ENCODE measurements at regions not wholly inside any gene's neighbourhood (a gene's known extent, or its start where the extent isn't known, plus 50 kb on each side); places are given as distances from the start of the nearest gene placed in this dataset.
"Not testable (repeated sequence)": the region's sequence is repeated elsewhere in the genome, so short reads cannot be mapped to it uniquely, and the experiment has no call there.

DNA sequence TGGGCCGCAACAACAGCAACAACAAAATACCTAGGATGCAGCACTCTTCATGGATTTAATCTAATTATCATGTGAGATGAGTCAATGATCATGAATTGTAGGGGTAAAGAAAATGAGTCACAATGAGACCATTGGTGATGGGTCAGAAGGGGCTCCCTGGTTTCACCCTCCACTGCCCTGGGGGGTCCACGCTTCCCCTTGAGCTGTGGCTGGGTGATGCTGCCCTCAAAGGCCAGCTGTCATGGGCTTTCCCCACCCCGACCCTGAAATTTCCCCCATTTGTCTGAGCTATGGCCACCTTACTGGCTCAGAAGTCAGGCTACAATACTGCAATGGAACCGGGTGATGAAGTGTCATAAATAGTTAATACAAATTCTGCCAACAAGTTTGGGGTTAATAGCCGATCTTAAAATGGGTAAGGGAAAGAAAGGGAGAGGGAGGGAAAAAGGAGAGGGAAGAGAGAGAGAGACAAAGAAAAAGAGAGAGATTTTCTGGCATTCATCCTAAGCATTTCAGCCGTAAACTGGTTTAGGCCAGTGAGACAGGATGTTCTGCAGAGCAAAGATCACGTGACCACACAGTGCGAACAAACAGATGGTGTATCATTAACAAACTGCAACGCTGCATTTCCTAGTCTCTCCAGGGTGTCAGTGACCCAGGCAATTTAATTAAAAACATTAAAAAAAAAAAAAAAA, 143.4 kb upstream of the ERRFI1 start:
- peak; percentile 97 for DNase-seq (ENCODE audit: low read depth)

DNA sequence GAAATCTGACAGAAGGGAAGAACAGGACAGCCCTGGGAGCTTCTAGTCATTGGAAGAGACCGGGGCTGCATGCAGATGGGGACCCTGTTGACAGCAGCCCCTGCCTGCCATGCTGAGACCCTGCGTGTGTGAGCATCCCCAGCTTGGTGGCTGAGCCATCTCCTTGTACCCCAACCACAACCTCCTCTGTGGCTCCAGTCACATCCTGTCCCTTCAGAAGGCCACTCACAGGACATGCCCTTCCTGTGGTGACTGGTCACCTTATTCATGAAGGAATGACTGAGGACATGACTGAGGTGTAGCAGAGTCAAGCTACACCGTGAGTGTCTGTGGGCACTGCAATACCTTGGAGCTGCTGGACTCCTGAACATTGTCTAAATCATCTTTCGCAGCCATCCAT, 141.8 kb upstream of the ERRFI1 start:
- DNase-seq (ENCODE audit: low read depth) = no peak

DNA sequence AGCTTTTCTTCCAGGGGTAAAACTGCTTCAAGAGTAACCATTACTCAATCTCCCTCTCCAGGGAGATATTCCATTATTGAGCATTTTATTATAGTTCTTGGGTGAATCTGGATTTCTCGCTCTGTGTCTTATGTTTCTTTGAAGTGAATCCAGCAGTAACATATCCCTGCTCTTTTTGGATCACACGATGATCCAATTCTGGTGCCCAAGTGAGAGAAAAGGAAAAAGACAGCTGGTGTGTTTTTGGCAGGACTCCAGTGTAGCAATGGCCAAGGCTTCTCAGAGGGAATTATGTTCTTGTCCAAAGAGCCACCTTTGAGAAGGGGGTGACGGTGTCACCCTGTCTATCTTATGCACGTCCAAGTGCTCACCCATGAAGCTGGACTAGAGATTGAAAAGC, 140.3 kb upstream of the ERRFI1 start:
- peak; percentile 76 for DNase-seq (ENCODE audit: low read depth)

DNA sequence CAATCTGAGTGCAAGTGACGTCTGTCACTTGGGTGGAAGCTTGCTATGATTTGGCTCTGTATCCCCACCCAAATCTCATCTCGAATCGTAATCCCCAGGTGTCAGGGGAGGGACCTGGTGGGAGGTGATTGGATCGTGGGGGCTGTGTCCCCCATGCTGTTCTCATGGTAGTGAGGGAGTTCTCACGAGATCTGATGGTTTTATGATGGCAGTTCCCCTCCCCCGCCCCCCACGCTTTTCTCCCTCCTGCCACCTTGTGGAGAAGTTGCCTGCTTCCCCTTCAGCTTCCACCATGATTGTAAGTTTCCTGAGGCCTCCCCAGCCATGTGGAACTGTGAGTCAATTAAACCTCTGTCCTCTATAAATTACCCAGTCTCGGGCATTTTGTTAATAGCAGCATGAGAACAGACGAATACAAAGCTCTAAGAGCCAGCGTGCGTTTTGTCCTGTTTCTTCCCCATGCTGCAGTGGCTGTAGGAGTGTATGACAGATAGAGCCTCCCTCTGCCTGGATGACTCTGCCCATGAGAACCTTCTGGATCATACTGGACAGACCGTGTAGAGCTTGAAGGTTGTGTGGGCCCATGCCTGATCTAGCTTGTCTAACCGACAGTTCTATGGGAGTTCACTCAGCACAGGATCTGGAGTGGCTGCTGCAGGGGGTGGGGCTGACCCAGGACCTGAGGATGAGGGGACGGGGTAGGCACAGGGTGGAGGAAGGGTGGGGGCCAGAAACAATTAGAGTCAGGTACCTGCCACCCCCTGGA, 139.7 kb upstream of the ERRFI1 start:
- peak; percentile 41 for DNase-seq (ENCODE audit: low read depth)

DNA sequence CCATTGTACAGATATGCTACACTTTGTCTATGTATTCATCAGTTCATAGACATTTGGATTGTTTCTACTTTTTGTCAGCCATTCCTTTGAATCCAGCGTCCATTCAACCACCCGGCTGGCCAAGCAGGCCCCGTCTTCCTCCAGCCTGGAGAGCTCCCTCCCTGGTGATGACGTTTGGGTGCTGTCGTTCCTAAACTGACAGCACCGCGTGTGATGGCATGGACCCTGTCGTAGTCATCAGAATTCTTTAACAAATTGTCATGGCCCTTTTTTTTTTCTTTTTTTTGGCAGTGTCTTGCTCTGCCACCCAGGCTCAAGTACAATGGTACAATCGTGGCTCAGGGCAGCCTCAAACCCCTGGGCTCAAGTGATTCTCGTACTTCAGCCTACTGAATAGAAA, 138.6 kb upstream of the ERRFI1 start:
- peak; percentile 47 for DNase-seq (ENCODE audit: low read depth)

DNA sequence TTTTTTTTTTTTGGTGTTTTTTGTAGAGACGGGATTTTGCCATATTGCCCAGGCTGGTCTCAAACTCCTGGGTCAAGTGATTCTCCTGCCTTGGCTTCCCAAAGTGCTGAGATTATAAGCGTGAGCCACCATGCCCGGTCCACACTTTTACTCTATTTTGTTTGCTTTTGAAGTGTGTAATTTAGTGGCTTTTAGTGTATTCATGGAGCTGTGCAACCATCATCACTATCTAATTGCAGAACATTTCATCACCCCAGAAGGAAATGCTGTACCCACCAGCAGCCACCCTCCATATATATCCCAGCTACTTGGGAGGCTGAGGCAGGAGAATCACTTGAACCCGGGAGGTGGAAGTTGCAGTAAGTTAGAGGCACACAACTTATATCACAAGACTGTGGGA, 136.9 kb upstream of the ERRFI1 start:
- no peak for DNase-seq (ENCODE audit: low read depth)

DNA sequence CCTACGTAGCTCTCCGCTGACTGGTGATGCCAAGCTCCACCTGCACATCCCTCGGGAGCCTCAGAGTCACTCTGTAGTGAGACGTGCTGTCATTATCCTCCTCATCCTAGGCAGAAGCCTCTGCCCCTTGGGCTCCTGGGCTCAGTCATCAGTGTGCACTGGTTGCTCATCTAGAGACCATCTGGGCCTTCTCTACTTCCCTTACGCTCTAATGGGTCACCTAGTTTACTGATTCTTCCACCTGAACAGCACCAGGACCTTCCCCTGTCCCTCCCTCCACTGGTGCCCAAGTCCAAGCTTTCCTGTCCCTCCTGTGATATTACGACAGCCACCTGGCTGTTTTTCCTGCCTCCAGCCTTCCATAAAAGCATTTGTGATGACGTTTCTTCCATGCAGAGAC, 136.1 kb upstream of the ERRFI1 start:
- DNase-seq (ENCODE audit: low read depth) = no peak

DNA sequence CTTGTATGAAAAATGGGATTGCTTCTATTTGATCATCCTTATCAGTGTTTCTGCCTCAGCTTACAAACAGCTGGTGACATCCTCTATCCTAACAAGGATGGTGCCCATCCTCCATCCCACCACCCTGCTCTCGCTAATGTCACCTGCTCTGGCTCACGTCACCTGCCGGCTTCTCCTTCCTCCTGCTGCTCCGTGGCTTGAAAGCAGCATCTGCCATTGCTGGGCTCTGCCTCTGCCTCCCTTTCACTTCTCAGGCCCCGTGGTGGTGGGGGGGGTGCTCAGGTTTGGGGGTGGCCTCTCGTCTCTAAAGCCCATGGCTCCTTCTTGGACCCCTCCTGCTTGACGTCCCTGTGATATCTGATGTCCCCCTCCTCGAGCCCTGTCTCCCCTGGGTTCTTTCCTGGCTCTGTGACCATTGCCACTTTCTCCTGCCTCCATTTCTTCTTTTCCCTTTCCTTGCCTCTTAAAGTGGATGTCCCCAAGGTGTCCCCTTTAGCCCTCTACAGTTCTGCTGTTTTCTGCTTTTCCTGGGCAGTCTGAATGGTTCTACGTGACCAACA, 135.5 kb upstream of the ERRFI1 start:
- DNase-seq (ENCODE audit: low read depth) = no peak

DNA sequence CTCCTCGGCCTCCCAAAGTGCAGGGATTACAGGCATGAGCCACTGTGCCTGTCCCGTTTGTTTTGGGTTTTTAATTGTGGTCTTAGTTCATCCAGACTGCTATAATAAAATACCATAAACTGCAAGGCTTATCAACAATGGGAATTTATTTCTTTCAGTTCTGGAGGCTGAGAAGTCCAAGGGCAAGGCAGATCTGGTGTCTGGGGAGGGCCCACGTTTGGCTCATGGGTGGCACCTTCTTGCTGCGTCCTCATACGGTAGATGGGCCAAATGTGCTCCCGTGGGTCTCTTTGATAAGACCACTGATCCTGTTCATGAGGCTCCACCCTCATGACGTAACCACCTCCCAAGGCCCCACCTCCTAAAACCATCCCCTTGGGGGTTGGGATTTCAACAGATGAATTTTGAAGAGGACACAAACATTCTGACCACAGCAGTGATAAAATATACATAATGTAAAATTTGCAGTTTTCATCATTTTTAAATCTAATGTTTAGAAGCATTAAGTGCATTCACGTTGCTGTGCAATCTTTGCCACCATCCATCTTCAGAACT, 133.4 kb upstream of the ERRFI1 start:
- DNase-seq (ENCODE audit: low read depth) = no peak

DNA sequence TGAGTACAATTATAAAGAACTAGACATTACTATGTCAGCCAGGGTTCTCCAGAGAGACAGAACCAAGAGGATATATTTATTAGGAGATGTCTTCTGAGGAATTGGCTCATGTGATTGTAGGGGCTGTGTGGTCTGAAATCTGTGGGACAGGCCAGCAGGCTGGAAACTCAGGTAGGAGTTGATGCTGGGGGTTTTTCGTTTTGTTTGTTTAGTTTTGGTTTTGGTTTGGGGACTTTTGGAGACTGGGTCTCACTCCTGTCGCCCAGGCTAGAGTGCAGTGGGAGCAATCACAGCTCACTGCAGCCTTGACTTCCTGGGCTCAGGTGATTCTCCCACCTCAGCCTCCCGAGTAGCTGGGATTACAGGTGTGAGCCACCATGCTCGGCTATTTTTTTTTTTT, 132.9 kb upstream of the ERRFI1 start:
- DNase-seq (ENCODE audit: low read depth) = no peak

DNA sequence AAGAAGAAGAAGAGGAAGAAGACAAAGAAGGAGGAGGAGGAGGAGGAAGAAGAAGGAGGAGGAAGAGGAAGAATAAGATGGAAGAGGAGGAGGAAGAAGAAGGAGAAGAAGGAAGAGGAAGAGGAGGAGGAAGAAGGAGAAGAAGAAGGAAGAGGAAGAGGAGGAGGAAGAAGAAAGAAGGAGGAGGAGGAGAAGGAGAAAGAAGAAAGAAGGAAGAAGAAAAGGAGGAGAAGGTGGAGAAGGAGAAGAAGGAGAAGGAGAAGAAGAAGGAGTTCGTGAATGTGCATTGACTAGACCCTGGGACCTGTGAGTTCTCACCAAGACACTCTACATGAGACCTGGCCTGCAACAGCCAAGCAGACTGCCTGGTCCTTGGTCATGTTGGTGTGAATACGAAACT, 131.7 kb upstream of the ERRFI1 start:
- no peak for DNase-seq (ENCODE audit: low read depth)

DNA sequence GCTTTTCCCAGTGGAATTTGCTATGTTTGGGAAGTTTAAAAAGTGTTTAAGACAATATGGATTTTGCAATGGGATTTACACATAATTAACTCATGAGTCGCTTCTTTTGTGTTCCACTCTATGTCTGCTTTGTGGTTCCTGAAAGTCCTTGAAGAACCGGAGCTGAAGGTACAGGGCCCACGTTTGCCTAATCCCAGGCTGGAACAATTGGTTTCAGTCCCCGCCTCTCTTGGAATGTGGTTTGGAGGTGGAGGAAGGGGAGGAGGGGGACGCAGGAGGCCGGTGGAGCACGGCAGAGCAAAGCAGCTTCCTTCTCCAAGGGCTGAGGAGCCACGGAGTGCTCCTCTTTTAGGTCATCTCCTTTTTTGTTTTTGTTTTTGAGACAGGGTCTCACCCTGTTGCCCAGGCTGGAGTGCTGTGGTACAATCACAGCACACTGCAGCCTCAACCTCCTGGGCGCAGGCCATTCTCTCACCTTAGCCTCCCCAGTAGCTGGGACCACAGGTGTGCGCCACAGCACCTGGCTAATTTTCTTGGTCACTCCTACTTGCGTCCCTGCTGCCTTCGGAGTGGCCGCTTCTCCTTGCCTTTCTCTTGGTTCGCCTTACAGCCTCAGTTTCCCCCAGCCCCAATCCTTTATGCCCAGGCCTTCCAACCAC, 129.5 kb upstream of the ERRFI1 start:
- DNase-seq (ENCODE audit: low read depth) = peak; percentile 70

DNA sequence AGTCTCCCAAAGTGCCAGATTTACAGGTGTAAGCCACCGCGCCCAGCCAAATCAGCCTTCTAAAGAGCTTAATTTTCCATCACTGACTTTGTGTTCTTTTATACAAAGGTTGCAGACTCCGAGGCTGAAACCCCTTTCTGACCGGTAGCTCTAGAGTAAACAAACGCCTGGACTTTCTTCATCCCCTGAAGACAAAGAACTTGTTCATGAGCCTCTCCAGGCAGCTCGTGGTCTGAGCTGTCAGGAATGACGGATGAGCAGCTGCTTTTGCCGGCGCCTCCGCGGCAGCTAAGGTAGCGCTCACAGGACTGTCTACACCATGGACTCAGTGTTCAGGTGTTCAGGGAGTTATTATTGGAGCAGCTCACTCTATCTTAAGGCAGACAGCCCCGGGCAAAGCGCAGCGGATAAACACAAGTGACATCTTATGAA, 128.5 kb upstream of the ERRFI1 start:
- DNase-seq (ENCODE audit: low read depth) = no peak

DNA sequence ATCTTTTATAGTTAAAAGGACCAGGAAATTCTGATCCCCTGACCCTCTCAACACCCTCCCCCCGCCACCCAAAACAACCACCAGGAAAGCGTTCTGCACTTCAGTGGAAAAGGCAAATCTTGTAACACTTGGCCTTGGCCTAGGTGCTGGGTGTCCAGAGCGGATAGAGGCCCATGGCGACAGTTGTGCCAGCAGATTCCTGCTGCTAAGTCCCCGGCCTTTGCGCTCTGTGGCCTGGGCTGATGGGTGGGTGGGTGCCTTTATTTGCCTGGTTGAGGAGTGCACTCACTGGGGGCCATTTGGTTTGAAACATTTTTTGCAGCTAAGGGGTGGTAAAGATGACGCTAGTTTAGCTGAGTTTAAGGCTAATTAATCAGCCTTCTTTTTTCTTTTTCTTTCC, 127.9 kb upstream of the ERRFI1 start:
- DNase-seq (ENCODE audit: low read depth) = no peak

DNA sequence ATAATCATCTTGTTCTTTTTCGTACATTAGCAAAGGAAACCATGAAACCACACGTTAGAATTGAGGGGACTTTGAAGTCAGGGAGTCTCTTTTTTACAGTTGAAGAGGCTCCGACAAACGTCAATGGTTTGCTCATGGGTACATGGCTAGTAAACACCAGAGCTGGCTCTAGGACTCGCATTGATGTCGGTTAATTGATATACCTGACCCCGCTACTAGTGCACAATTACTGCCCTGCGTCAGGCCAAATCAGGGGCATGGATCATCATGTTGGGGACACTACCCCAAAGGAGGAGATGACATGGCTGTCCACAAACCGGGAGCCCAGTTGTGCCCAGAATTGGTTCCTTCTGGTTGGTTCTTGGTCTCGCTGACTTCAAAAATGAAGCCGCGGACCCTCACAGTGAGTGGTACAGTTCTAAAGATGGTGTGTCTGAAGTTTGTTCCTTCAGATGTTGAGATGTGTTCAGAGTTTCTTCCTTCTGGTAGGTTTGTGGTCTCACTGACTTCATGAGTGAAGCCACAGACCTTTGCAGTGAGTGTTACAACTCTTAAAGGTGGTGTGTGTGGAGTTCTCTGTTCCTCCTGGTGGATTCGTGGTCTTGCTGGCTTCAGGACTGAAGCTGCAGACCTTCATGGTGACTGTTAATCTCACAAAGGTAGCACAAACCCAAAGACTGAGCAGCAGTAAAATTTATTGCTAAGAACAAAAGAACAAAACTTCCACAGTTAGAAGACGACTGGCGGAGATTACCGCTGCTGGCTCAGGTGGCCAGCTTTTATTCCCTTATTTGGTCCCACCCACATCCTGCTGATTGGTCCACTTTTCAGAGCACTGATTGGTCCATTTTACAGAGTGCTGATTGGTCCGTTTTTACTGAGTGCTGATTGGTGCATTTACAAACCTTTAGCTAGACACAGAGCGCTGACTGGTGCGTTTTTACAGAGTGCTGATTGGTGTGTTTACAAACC, 126.9 kb upstream of the ERRFI1 start:
- DNase-seq (ENCODE audit: low read depth) = peak; percentile 11

DNA sequence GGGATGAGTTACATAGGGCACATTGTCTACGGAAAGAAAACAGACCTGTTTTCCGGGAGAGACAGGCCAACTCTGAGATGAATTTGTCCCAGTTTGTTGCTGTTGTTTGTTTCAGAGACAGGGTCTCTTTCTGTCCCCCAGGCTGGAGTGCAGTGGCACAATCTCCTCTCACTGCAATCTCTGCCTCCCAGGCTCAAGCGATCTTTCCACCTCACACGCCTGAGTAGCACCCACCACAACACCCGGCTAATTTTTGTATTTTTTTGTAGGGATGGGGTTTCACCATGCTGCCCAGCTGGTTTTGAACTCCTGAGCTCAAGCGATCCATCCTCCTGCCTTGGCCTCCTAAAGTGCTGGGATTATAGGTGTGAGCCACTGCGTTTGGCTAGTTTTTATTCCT, 125.5 kb upstream of the ERRFI1 start:
- no peak for DNase-seq (ENCODE audit: low read depth)

DNA sequence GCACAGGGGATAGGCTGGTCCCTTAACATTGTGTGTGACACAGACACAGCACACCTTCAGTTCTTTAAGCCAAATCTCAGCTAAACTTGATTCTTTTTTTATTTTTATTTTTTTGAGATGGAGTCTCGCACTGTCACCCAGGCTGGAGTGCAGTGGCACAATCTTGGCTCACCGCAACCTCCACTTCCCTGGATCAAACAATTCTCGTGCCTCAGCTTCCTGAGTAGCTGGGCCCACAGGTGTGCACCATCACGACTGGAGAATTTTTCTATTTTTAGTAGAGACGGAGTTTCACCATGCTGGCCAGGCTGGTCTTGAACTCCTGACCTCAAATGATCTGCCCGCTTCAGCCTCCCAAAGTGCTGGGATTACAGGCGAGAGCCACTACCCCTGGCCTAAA, 123.6 kb upstream of the ERRFI1 start:
- not testable (repeated sequence) for DNase-seq (ENCODE audit: low read depth)

DNA sequence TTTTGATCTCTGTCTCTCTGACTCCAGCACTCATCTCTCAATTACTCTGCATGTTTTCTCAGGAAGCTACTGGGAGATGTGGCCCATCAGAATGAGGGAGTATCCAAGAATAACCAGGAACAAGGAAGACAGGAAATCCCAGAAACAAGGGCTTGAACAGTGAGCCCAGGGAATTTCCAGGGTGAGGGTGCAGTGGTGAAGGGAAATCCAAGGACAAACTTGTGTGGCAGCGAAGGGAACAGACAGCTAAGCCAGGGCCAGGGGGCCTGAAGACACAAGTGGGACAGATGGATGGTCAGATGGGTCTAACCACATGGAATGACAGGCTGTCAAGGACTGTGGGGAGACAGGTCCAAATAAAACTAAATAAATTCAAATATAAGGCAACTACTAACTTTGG, 121.8 kb upstream of the ERRFI1 start:
- no peak for DNase-seq (ENCODE audit: low read depth)

DNA sequence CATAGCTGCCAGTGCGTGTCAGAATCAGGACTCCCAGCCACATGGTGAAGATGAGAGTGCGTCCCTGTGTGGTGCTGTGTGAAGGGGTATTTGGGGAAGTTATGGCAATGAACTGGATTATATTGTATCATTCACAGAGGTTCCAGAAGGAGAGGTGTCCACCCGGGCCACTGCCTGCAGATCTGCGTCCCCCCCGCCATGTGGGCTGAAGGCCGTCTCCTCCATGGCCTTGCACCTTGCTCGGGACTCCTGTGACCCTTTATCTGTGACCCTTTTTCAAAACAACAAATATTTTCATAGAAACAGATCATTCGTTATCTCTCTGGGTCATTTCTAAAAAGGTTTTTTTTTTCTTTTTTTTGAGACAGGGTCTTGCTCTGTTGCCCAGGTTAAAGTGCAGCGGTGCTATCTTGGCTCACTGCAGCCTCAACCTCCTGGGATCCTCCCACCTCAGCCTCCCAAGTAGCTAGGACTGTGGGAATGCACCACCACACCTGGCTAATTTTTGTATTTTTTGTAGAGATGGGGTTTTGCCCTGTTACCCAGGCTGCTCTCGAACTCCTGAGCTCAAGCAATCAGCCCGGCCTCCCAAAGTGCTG, 120.2 kb upstream of the ERRFI1 start:
- DNase-seq (ENCODE audit: low read depth) = no peak

DNA sequence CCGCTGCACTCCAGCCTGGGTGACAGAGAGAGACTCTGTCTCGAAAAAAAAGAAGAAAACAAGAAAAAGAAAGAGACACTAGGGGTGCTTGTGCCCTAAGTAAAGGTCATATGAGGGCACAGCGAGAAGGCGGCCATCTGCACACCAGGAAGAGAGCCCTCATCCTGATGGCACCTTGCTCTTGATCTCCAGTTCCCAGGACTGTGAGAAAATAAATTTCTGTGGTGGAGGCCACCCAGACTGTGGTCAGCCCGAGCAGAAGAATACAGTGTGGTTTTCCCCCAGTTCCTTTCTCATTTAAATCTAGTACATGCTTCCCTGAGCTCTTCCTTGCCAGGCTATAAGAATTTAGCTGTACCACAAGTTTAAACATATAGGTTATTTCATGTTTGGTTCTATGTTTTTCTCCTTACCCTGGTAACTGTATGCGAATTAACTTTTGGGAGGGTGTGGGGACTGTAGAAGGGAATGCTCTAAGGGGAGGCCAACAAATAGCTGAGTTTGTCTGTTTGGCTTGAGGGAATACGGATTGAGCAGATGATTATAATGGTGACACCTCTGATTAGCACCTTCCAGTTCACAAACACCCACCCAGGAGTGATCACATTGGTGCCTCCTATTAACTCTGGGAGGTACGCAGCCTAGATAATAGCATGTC, 119.6 kb upstream of the ERRFI1 start:
- no peak for DNase-seq (ENCODE audit: low read depth)
